ENCODE measurements at regions not wholly inside any gene's neighbourhood (a gene's known extent, or its start where the extent isn't known, plus 50 kb on each side); places are given as distances from the start of the nearest gene placed in this dataset.

DNA sequence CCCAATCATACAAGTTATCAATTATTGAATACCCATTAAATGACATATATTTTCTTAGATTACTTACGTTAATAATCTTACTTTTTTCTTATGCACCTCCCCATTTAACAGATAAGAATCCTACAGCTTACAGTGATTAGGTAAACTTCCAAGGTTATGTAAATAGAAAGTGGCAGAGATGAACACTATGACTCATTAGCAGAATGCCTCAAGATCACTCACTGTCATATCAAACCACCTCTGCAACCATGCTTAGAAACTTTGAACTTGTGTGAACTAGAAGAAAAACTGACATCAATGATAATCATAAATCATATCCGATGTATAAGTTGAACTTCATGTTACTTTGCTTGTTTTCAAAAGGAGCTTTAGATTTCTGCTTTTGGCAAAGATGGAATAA, 911.6 kb upstream of the ARPP21 start:
- TF ChIP-seq FOXK2 (IDR thresholded peaks at IDR 0.05), result no peak
- TF ChIP-seq ZNF207 (IDR thresholded peaks at IDR 0.05; ENCODE audit: borderline replicate concordance), result no peak
